Type B pancreatic cell (in vitro differentiated cells): ENCODE measurements at regions not wholly inside any gene's neighbourhood (a gene's known extent, or its start where the extent isn't known, plus 50 kb on each side); places are given as distances from the start of the nearest gene placed in this dataset.

Experiments
- DNase-seq: peaks from one replicate; pipeline ENCODE4 v3.0.0; 2021; ENCODE audit warnings: mixed read lengths; ENCODE audit not compliant: unreplicated experiment; ENCODE audit errors: extremely low spot score
- H3K27ac Mint-ChIP-seq: 2 replicates; pipeline ENCODE4 v1.8.0; 2021; ENCODE audit warnings: mild to moderate bottlenecking, mixed read lengths
- H3K27me3 Mint-ChIP-seq: 2 replicates; pipeline ENCODE4 v1.8.0; 2021; ENCODE audit warnings: mixed read lengths
- H3K36me3 Mint-ChIP-seq: 2 replicates; pipeline ENCODE4 v1.8.0; 2021; ENCODE audit warnings: mixed read lengths
- H3K4me1 Mint-ChIP-seq: one replicate; pipeline ENCODE4 v1.8.0; 2021; ENCODE audit warnings: mixed read lengths; ENCODE audit not compliant: unreplicated experiment
- H3K4me3 Mint-ChIP-seq: 2 replicates; pipeline ENCODE4 v1.8.0; 2021; ENCODE audit warnings: mild to moderate bottlenecking, mixed read lengths
- H3K9me3 Mint-ChIP-seq: 2 replicates; pipeline ENCODE4 v1.8.0; 2021; ENCODE audit warnings: mixed read lengths
- TF ChIP-seq, protein P1 (sequence below): fragments of 200-600 bp; sonication (generic); conservative IDR thresholded peaks from 2 replicates; pipeline ENCODE4 v1.5.0; 2021; ENCODE audit warnings: antibody characterized with exemption, mild to moderate bottlenecking

DNA sequence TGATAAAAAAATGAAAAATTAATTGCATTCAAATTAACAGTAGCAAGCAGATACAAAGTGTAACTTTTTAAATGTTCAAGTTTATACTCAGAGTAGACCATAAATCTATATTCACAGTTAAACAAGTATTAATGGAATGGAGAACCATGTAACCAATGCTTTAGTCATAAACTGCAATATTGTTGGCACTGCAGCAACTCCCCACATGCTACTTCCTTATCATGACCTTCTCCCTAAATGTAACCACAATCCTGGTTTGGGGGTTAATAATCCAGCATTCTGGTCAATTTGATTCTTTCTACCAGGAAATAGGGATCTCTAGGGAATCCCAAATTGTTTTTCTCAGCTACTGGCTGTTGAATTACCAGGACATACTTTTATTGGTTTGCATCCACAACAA is 223.9 kb upstream of the DCAF8L1 start:
- Mint-ChIP-seq H3K27me3 (no peaks in the 10 kb centered on the region), H3K9me3 (no peaks in the 10 kb centered on the region), H3K4me3 (no peak overlapping the region), H3K36me3 (no peaks in the 10 kb centered on the region), H3K27ac (no peak overlapping the region), H3K4me1 (peaks cover 8% of the 10 kb centered on the region)
- TF ChIP-seq, protein P1, sequence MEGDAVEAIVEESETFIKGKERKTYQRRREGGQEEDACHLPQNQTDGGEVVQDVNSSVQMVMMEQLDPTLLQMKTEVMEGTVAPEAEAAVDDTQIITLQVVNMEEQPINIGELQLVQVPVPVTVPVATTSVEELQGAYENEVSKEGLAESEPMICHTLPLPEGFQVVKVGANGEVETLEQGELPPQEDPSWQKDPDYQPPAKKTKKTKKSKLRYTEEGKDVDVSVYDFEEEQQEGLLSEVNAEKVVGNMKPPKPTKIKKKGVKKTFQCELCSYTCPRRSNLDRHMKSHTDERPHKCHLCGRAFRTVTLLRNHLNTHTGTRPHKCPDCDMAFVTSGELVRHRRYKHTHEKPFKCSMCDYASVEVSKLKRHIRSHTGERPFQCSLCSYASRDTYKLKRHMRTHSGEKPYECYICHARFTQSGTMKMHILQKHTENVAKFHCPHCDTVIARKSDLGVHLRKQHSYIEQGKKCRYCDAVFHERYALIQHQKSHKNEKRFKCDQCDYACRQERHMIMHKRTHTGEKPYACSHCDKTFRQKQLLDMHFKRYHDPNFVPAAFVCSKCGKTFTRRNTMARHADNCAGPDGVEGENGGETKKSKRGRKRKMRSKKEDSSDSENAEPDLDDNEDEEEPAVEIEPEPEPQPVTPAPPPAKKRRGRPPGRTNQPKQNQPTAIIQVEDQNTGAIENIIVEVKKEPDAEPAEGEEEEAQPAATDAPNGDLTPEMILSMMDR, result no peak
- no peak for DNase-seq

DNA sequence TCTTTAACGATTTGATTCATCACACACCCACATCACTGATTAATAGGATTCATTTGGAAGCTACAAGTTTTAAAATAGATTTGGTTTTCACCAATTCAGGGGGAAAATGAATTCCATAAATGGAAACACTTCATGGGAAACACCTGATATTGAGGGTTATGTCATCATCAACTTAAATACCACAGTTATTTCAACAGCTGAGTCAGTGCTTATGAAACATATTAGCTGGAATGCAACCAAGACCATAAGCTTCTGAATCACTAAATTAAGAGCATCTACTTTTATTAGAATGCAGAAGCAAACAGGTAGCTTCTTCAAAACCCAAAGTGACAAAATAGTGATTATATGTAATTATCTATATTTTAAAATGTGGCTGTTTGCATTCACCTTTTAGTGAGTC is 207.8 kb upstream of the DCAF8L1 start:
- no peaks in the 10 kb centered on the region for H3K27me3 Mint-ChIP-seq
- H3K9me3 Mint-ChIP-seq, result no peaks in the 10 kb centered on the region
- no peak for DNase-seq
- no peak overlapping the region for H3K27ac Mint-ChIP-seq
- TF ChIP-seq, protein P1, result no peak
- H3K4me1 Mint-ChIP-seq, result no peaks in the 10 kb centered on the region
- no peaks in the 10 kb centered on the region for H3K36me3 Mint-ChIP-seq
- no peak overlapping the region for H3K4me3 Mint-ChIP-seq

- Mint-ChIP-seq H3K9me3 (no peaks in the 10 kb centered on the region), H3K27ac (no peak overlapping the region), H3K27me3 (no peaks in the 10 kb centered on the region), H3K4me3 (no peak overlapping the region), H3K36me3 (no peaks in the 10 kb centered on the region), H3K4me1 (no peaks in the 10 kb centered on the region)
- TF ChIP-seq, protein P1, result no peak
- no peak for DNase-seq
Observed at GRCh38 chrX:28188526-28188925, 207.3 kb upstream of the DCAF8L1 start.

GRCh38 chrX:28180096-28180495 is 198.8 kb upstream of the DCAF8L1 start:
- TF ChIP-seq, protein P1, result no peak
- H3K4me1 Mint-ChIP-seq, result no peaks in the 10 kb centered on the region
- H3K27me3 Mint-ChIP-seq, result no peaks in the 10 kb centered on the region
- no peaks in the 10 kb centered on the region for H3K9me3 Mint-ChIP-seq
- H3K36me3 Mint-ChIP-seq, result no peaks in the 10 kb centered on the region
- DNase-seq, result no peak
- H3K4me3 Mint-ChIP-seq, result no peak overlapping the region
- H3K27ac Mint-ChIP-seq, result no peak overlapping the region

DNA sequence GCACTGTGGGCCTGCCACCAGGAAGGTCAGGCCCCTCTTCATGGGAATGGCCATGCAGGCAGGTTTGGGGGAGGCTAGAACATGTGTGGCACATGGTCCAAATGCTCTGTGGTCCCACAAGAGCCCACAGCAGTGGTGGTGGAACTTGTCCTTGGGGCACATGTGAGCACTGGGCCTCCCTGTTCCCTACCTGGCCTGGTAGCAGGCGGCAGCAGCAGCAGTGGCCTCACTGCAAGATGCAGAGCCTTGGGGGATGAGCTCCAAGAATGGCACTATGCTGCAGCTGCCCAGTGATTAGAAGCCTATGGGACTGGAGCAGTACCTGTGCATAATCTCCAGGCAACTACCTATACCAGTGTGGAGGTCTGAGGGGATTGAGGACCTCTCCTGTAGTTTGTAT is 197.0 kb upstream of the DCAF8L1 start:
- Mint-ChIP-seq H3K27me3 (no peaks in the 10 kb centered on the region), H3K4me1 (no peaks in the 10 kb centered on the region), H3K9me3 (no peaks in the 10 kb centered on the region), H3K36me3 (no peaks in the 10 kb centered on the region), H3K4me3 (no peak overlapping the region), H3K27ac (no peak overlapping the region)
- TF ChIP-seq, protein P1, result no peak
- no peak for DNase-seq

DNA sequence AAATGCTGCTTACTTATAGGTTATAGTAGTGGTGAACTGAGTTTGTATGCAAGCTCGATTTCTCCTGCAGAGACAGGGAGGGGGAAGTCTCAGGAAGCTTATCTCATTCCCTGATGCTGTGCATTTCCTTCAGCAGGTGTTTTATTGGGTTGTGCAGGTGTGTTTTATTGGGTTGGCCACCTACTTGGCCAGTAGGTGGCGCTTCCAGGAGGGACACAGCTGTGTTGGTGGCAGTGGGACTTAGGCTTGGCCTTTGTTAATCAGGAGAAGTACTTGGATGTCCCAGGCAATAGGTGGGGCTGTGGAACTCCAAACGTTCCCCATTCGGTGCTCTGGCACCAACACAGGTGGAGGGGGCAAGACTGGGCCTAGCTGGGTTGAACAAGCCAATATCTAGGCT is 196.0 kb upstream of the DCAF8L1 start:
- H3K4me3 Mint-ChIP-seq, result no peak overlapping the region
- TF ChIP-seq, protein P1, result peak; percentile 61
- no peaks in the 10 kb centered on the region for H3K36me3 Mint-ChIP-seq
- H3K9me3 Mint-ChIP-seq, result no peaks in the 10 kb centered on the region
- no peaks in the 10 kb centered on the region for H3K27me3 Mint-ChIP-seq
- no peak for DNase-seq
- H3K27ac Mint-ChIP-seq, result no peak overlapping the region
- no peaks in the 10 kb centered on the region for H3K4me1 Mint-ChIP-seq
